GM06990 (cell line): ENCODE measurements at regions not wholly inside any gene's neighbourhood (a gene's known extent, or its start where the extent isn't known, plus 50 kb on each side); places are given as distances from the start of the nearest gene placed in this dataset.

Experiments used
- DNase-seq: peaks from one replicate; pipeline ENCODE4 v3.0.0-alpha.2; 2011; ENCODE audit not compliant: insufficient read length; ENCODE audit errors: extremely low read depth
- H3K27me3 ChIP-seq: replicated peaks from 2 replicates; pipeline ENCODE4 v1.6.0; 2011; ENCODE audit warnings: low read length; ENCODE audit not compliant: control insufficient read depth, insufficient read depth
- H3K36me3 ChIP-seq: 2 replicates; pipeline ENCODE4 v1.5.1; 2011; ENCODE audit warnings: low read length; ENCODE audit not compliant: control insufficient read depth, insufficient read depth
- H3K4me3 ChIP-seq: replicated peaks from 2 replicates; pipeline ENCODE4 v1.5.1; 2011; ENCODE audit warnings: low read depth, mild to moderate bottlenecking, control low read depth, low read length
- TF ChIP-seq, protein P1 (sequence below): IDR thresholded peaks from 2 replicates; pipeline ENCODE4 v1.5.1; 2011; ENCODE audit warnings: low read length, control low read depth, mild to moderate bottlenecking, inconsistent platforms; ENCODE audit not compliant: insufficient read depth, poor library complexity, severe bottlenecking

DNA sequence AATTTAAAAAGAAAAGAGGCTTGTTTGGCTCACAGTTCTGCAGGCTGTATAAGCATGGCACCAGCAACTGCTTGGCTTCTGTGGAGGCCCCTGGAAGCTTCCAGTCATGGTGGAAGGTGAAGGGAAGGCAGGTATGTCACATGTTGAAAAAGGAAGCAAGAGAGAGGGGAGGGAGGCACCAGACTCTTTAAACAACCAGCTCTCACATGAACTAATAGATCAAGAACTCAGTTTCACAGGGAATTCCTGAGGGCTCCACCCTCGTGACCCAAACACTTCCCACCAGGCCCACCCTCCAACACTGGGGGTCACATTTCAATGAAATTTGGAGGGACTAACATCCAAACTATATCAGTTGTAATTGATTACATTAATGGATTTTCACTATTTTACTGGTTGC lies 127.9 kb upstream of the MLIP start:
- H3K36me3 ChIP-seq, result no peaks in the 10 kb centered on the region
- no peaks in the 10 kb centered on the region; the same call in 1 of the 2 replicates for H3K27me3 ChIP-seq
- TF ChIP-seq, protein P1, sequence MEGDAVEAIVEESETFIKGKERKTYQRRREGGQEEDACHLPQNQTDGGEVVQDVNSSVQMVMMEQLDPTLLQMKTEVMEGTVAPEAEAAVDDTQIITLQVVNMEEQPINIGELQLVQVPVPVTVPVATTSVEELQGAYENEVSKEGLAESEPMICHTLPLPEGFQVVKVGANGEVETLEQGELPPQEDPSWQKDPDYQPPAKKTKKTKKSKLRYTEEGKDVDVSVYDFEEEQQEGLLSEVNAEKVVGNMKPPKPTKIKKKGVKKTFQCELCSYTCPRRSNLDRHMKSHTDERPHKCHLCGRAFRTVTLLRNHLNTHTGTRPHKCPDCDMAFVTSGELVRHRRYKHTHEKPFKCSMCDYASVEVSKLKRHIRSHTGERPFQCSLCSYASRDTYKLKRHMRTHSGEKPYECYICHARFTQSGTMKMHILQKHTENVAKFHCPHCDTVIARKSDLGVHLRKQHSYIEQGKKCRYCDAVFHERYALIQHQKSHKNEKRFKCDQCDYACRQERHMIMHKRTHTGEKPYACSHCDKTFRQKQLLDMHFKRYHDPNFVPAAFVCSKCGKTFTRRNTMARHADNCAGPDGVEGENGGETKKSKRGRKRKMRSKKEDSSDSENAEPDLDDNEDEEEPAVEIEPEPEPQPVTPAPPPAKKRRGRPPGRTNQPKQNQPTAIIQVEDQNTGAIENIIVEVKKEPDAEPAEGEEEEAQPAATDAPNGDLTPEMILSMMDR, result no peak
- no peak overlapping the region for H3K4me3 ChIP-seq
- no peak for DNase-seq

DNA sequence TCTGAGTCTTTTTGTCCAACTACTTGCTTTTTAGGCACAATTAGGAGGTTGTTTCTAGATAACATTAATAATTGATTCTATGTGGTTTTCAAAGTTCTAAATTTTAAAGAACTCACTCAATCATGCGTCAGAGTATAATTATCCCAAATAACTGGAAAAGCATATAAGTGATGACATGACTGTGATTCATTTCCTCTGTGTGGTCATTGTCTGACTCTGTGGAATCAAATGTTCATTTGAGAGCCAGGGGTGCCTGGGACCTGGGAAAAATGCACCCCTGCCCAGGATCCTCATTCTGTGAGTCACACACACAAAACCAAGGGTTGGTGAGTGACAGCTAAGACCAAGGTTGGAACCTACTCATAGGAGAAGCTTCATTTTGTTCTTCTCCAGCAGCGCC lies 127.1 kb upstream of the MLIP start:
- Histone ChIP-seq H3K27me3 (no peaks in the 10 kb centered on the region; the same call in 1 of the 2 replicates), H3K4me3 (no peak overlapping the region), H3K36me3 (no peaks in the 10 kb centered on the region)
- TF ChIP-seq, protein P1, result no peak
- DNase-seq, result no peak

DNA sequence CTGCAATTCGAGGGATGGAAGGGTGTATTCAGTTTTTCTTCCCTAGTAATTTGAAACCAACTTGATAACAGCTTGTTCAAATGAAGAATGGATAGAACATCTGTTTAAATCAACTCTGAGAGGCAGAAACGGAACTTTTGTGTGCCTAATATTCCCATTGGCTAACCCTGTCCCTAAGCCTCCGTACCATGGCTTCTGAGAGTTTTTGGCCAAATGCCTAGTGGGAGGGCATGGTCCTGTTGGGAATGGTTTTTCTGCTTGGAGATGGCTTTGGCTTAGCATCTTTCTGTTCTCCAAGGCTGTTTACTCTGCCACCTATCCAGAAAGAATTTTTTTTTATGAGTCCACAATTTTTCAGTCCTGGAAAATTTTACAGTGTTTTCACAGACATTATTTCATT lies 126.7 kb upstream of the MLIP start:
- no peaks in the 10 kb centered on the region; the same call in 1 of the 2 replicates for H3K27me3 ChIP-seq
- TF ChIP-seq, protein P1, result no peak
- no peaks in the 10 kb centered on the region for H3K36me3 ChIP-seq
- H3K4me3 ChIP-seq, result no peak overlapping the region
- DNase-seq, result no peak

DNA sequence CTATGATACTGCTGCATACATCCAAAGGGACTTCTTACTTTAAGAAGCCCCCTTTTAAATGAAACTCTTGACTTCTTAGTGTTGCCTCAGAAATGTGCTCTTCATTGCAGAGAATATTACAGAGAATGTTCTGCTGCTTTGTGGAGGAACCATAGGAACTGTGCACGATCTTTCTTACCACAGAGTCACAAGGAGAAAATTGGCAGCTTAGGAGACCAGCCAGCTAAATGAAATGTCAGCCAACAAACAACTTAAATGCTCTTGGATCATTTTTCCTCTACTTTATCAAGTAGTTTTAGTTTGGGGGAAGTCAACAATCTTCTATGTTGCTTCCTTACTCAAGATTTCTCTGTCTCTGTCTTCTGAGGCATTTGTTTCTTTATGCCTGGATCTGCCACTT lies 125.9 kb upstream of the MLIP start:
- TF ChIP-seq, protein P1, result no peak

DNA sequence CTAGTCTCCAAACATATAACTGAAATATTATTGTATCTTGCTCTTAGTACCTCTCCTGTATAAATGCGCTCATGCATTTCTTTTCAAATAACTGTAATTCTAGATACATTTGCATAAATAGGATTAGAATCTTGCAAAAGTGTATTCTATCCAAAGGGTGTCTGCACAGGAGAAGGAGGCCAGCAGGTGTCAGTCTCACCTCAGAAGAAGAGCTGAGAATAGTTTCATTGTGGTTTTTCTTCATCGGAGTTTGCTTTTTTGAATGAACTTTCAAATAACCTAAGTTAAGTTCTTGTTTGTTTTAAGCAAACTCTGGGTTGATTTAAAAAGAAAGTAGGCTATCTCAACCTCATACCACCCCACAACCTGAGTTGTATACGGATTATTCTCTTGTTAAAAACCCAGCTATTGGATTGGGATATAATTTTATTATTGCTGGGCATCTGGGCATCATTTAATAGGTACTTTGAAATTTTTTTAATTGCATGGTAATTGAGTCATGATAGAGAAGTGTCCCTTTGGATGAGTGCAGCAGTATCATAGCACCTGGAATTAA lies 125.0 kb upstream of the MLIP start:
- TF ChIP-seq, protein P1, result peak; percentile 81
- Histone ChIP-seq H3K27me3 (no peaks in the 10 kb centered on the region; the same call in 1 of the 2 replicates), H3K36me3 (no peaks in the 10 kb centered on the region), H3K4me3 (no peak overlapping the region)
- no peak for DNase-seq

More for the DNA sequence above, 125.9 kb upstream of the MLIP start:
- Histone ChIP-seq H3K4me3 (no peak overlapping the region), H3K36me3 (no peaks in the 10 kb centered on the region), H3K27me3 (no peaks in the 10 kb centered on the region; the same call in 1 of the 2 replicates)
- no peak for DNase-seq
